A673 (cell line): ENCODE measurements at regions not wholly inside any gene's neighbourhood (a gene's known extent, or its start where the extent isn't known, plus 50 kb on each side); places are given as distances from the start of the nearest gene placed in this dataset.

Experiments used
- BruUV-seq: library from RNA; stranded (reverse); fragments of 400-500 nt; replicated peaks from 2 replicates; lab custom pipeline; 2021; lab: Mats Ljungman, UMichigan
- CTCF ChIA-PET: fragments of 300-600 bp; sonication (Branson Sonifier 250); formaldehyde crosslinking; loops from one replicate; lab custom pipeline; 2022; ENCODE audit warnings: antibody characterized with exemption; lab: Charles Lee
- POLR2A ChIA-PET: fragments of 300-600 bp; sonication (Branson Sonifier 250); formaldehyde crosslinking; loops from one replicate; lab custom pipeline; 2022; ENCODE audit warnings: antibody characterized with exemption; ENCODE audit not compliant: low non-redundant PET; lab: Charles Lee
- DNase-seq: peaks from one replicate; pipeline ENCODE4 v3.0.0-alpha.2; 2015; ENCODE audit warnings: low spot score
- H3K27ac ChIP-seq: fragments of 200-600 bp; sonication (generic); 2 replicates; pipeline ENCODE4 v1.5.1; 2016; ENCODE audit warnings: mixed run types, low read depth, mild to moderate bottlenecking, mixed read lengths, antibody characterized with exemption, low read length; ENCODE audit not compliant: poor library complexity, severe bottlenecking
- H3K27me3 ChIP-seq: fragments of 200-600 bp; sonication (generic); replicated peaks from 2 replicates; pipeline ENCODE4 v1.6.1; 2017; ENCODE audit warnings: mixed run types, low read depth, mild to moderate bottlenecking, mixed read lengths, antibody characterized with exemption, low read length; ENCODE audit not compliant: insufficient read depth, poor library complexity
- H3K36me3 ChIP-seq: fragments of 200-600 bp; sonication (generic); 2 replicates; pipeline ENCODE4 v1.6.1; 2016; ENCODE audit warnings: mixed run types, mild to moderate bottlenecking, mixed read lengths, antibody characterized with exemption, low read length; ENCODE audit not compliant: insufficient read depth, poor library complexity, severe bottlenecking
- H3K4me1 ChIP-seq: fragments of 200-600 bp; sonication (generic); 2 replicates; pipeline ENCODE4 v1.6.1; 2017; ENCODE audit warnings: mixed run types, mild to moderate bottlenecking, mixed read lengths, antibody characterized with exemption, low read length; ENCODE audit not compliant: insufficient read depth, poor library complexity, severe bottlenecking
- H3K4me3 ChIP-seq: fragments of 200-600 bp; sonication (generic); 2 replicates; pipeline ENCODE4 v1.5.1; 2016; ENCODE audit warnings: low read depth, mixed run types, mild to moderate bottlenecking, mixed read lengths, low read length; ENCODE audit not compliant: poor library complexity, severe bottlenecking
- H3K9me3 ChIP-seq: fragments of 200-600 bp; sonication (generic); 2 replicates; pipeline ENCODE4 v1.6.1; 2016; ENCODE audit warnings: mixed run types, low read depth, mild to moderate bottlenecking, mixed read lengths, antibody characterized with exemption, low read length; ENCODE audit not compliant: poor library complexity, severe bottlenecking
- CTCF ChIP-seq: fragments of 300-800, 200-600 bp; sonication (generic); conservative IDR thresholded peaks from 2 replicates; pipeline ENCODE4 v1.5.1; 2017; ENCODE audit warnings: low read depth, mild to moderate bottlenecking, antibody characterized with exemption, low read length, moderate library complexity, mixed read lengths
- EZH2 ChIP-seq: fragments of 200-600 bp; sonication (generic); IDR thresholded peaks from 2 replicates; pipeline ENCODE4 v1.6.1; 2017; ENCODE audit warnings: borderline replicate concordance, low read depth, mild to moderate bottlenecking, mixed read lengths, antibody characterized with exemption, low read length; ENCODE audit not compliant: poor library complexity, severe bottlenecking
- intact Hi-C: fragments of 100-400 bp; cut with micrococcal nuclease; formaldehyde crosslinking; loops from one replicate; pipeline ENCODE4 v1.10.0; 2022; ENCODE audit not compliant: unreplicated experiment

- no peak overlapping the region for H3K4me3 ChIP-seq
- H3K27me3 ChIP-seq, result no peaks in the 10 kb centered on the region
- POLR2A ChIA-PET, result no interaction called here
- no peak for DNase-seq
- peaks cover 3% of the 10 kb centered on the region for H3K4me1 ChIP-seq
- BruUV-seq, result no TSS peak
- H3K27ac ChIP-seq, result no peak overlapping the region
- CTCF ChIA-PET, result no interaction called here
- no peaks in the 10 kb centered on the region for H3K9me3 ChIP-seq
- intact Hi-C loops, result no loop called here
- TF ChIP-seq CTCF, result no peak
- no peak for TF ChIP-seq EZH2
- no peaks in the 10 kb centered on the region for H3K36me3 ChIP-seq
Measured at GRCh38 chr6:84906514-84906913, 142.1 kb upstream of the TBX18 start.

- CTCF ChIA-PET, result no interaction called here
Measured at GRCh38 chr6:84905823-84906222, 141.4 kb upstream of the TBX18 start.

GRCh38 chr6:84902354-84902928 lies 138.0 kb upstream of the TBX18 start:
- intact Hi-C loops, result loop anchor here (5.0 kb wide), 1 partner anchor 755 kb away; no protein-coding TSS in a partner anchor
- Histone ChIP-seq H3K27ac (no peak overlapping the region), H3K27me3 (no peaks in the 10 kb centered on the region), H3K4me3 (no peak overlapping the region), H3K36me3 (no peaks in the 10 kb centered on the region), H3K9me3 (no peaks in the 10 kb centered on the region), H3K4me1 (peaks cover 4% of the 10 kb centered on the region)
- TF ChIP-seq EZH2, result no peak
- no peak for TF ChIP-seq CTCF
- POLR2A ChIA-PET, result no interaction called here
- no TSS peak for BruUV-seq
- CTCF ChIA-PET, result no interaction called here
- no peak for DNase-seq

More at GRCh38 chr6:84905823-84906222, 141.4 kb upstream of the TBX18 start:
- TF ChIP-seq EZH2, result no peak
- TF ChIP-seq CTCF, result no peak
- no peaks in the 10 kb centered on the region for H3K27me3 ChIP-seq
- no peaks in the 10 kb centered on the region for H3K36me3 ChIP-seq
- no peak overlapping the region for H3K27ac ChIP-seq
- H3K4me3 ChIP-seq, result no peak overlapping the region
- POLR2A ChIA-PET, result no interaction called here
- BruUV-seq, result no TSS peak
- intact Hi-C loops, result no loop called here
- DNase-seq, result no peak
- no peaks in the 10 kb centered on the region for H3K9me3 ChIP-seq
- no peaks in the 10 kb centered on the region for H3K4me1 ChIP-seq
